GM18526 (cell line): ENCODE measurements at regions not wholly inside any gene's neighbourhood (a gene's known extent, or its start where the extent isn't known, plus 50 kb on each side); places are given as distances from the start of the nearest gene placed in this dataset.

Experiments used
- POLR2A ChIP-seq: IDR thresholded peaks from 3 replicates; pipeline ENCODE4 v1.6.1; 2011; ENCODE audit not compliant: insufficient read length; ENCODE audit errors: extremely low read depth

- no peak for TF ChIP-seq POLR2A
These were observed 173.1 kb downstream of the SLC38A4 start for GRCh38 chr12:46652692-46653091.

- TF ChIP-seq POLR2A, result no peak
These were observed 175.1 kb downstream of the SLC38A4 start for GRCh38 chr12:46650688-46651087.

GRCh38 chr12:46649433-46649832, 176.4 kb downstream of the SLC38A4 start:
- no peak for TF ChIP-seq POLR2A

GRCh38 chr12:46647034-46647433, 178.8 kb downstream of the SLC38A4 start:
- no peak for TF ChIP-seq POLR2A

GRCh38 chr12:46635818-46636217, 190.0 kb downstream of the SLC38A4 start:
- no peak for TF ChIP-seq POLR2A

GRCh38 chr12:46629331-46630229, 196.2 kb downstream of the SLC38A4 start:
- no peak for TF ChIP-seq POLR2A

GRCh38 chr12:46628176-46628575, 197.6 kb downstream of the SLC38A4 start:
- no peak for TF ChIP-seq POLR2A

GRCh38 chr12:46627686-46628085, 198.1 kb downstream of the SLC38A4 start:
- no peak for TF ChIP-seq POLR2A

GRCh38 chr12:46617167-46617566, 208.6 kb downstream of the SLC38A4 start:
- TF ChIP-seq POLR2A, result no peak

GRCh38 chr12:46610754-46611153, 215.0 kb downstream of the SLC38A4 start:
- no peak for TF ChIP-seq POLR2A

GRCh38 chr12:46609674-46610073, 216.1 kb downstream of the SLC38A4 start:
- TF ChIP-seq POLR2A, result no peak

- TF ChIP-seq POLR2A, result no peak
These were observed 216.5 kb downstream of the SLC38A4 start for GRCh38 chr12:46609273-46609623.

- TF ChIP-seq POLR2A, result no peak
These were observed 217.1 kb downstream of the SLC38A4 start for GRCh38 chr12:46608431-46609272.

GRCh38 chr12:46604684-46605083, 221.1 kb downstream of the SLC38A4 start:
- TF ChIP-seq POLR2A, result no peak

- TF ChIP-seq POLR2A, result no peak
These were observed 221.9 kb downstream of the SLC38A4 start for GRCh38 chr12:46603776-46604456.
